ENCODE measurements at regions not wholly inside any gene's neighbourhood (a gene's known extent, or its start where the extent isn't known, plus 50 kb on each side); places are given as distances from the start of the nearest gene placed in this dataset.

DNA sequence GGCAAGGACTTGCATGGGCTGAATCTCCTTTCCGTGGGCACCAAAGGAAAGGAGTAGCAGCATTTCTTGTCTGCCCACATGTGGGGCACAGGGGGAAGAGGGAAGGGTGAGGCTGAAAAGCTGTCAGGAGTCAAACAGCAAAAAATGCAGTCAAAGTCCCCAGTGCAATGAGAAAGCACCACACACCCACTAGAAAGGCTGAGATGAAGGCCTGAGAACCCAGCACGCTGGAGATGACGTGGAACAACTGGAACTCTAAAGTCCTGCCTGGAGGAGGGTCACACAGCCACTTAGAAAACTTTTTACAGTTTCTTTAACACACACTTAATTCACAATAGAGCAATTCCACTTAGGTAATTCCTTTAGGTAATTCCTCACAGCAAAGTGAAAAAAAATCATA lies 94.6 kb upstream of the IGFBPL1 start:
- Histone ChIP-seq H3K9ac (ENCODE audit: control insufficient read depth, insufficient read depth, low read length) (no peak overlapping the region), H3K4me1 (ENCODE audit: control insufficient read depth, insufficient read depth, low read length) (no peaks in the 10 kb centered on the region), H2AFZ (ENCODE audit: control insufficient read depth, low read depth, low read length) (no peak overlapping the region), H3K27ac (ENCODE audit: control insufficient read depth, insufficient read depth) (no peak overlapping the region), H3K4me2 (ENCODE audit: control insufficient read depth, insufficient read depth) (no peak overlapping the region), H3K9me3 (replicated peaks; ENCODE audit: control insufficient read depth, insufficient read depth, low read length) (no peaks in the 10 kb centered on the region), H3K79me2 (ENCODE audit: control insufficient read depth, insufficient read depth, low read length) (no peaks in the 10 kb centered on the region), H4K20me1 (ENCODE audit: control insufficient read depth, insufficient read depth) (no peaks in the 10 kb centered on the region), H3K4me3 (no peak overlapping the region), H3K27me3 (replicated peaks in 1 of 2; ENCODE audit: control insufficient read depth in 2 of 2, insufficient read depth in 2 of 2, low read length in 1 of 2) (no peaks in the 10 kb centered on the region), H3K36me3 (ENCODE audit: control insufficient read depth in 2 of 2, insufficient read depth in 2 of 2, low read length in 1 of 2) (no peaks in the 10 kb centered on the region)
- intact Hi-C loops (cut with micrococcal nuclease; ENCODE audit: unreplicated experiment) (loop anchor here (10.0 kb wide), 1 partner anchor 74 kb away; no protein-coding TSS in a partner anchor), in situ Hi-C loops (cut with MboI) (no loop called here)
- BruUV-seq (replicated peaks) = no TSS peak
- ChIA-PET RAD21 (ENCODE audit: unreplicated experiment) (no interaction called here), CTCF (no interaction called here), POLR2A (no interaction called here), SMC1A (ENCODE audit: uncharacterized antibody, unreplicated experiment) (no interaction called here)
- 0% methylated on average over 3 of the region's 3 CpGs for WGBS (ENCODE audit: insufficient coverage, insufficient replicate concordance, low lambda C conversion rate, missing lambda C conversion rate)
- no peak for ATAC-seq
- DNase-seq (ENCODE audit: low read depth, low spot score) = no peak
- TF ChIP-seq, protein P1, sequence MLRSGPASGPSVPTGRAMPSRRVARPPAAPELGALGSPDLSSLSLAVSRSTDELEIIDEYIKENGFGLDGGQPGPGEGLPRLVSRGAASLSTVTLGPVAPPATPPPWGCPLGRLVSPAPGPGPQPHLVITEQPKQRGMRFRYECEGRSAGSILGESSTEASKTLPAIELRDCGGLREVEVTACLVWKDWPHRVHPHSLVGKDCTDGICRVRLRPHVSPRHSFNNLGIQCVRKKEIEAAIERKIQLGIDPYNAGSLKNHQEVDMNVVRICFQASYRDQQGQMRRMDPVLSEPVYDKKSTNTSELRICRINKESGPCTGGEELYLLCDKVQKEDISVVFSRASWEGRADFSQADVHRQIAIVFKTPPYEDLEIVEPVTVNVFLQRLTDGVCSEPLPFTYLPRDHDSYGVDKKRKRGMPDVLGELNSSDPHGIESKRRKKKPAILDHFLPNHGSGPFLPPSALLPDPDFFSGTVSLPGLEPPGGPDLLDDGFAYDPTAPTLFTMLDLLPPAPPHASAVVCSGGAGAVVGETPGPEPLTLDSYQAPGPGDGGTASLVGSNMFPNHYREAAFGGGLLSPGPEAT (IDR thresholded peaks at IDR 0.05; ENCODE audit: low read depth) = no peak
- no peak for TF ChIP-seq IRF5 (IDR thresholded peaks at IDR 0.05; ENCODE audit: borderline replicate concordance)
- TF ChIP-seq LARP7 (IDR thresholded peaks at IDR 0.05) = no peak
- TF ChIP-seq TCF3 (IDR thresholded peaks at IDR 0.05; ENCODE audit: borderline replicate concordance, insufficient read depth, low read depth, low read length) = no peak
- no peak for TF ChIP-seq CREB1 (IDR thresholded peaks at IDR 0.05; ENCODE audit: low read depth)
- no peak for TF ChIP-seq RUNX3 (IDR thresholded peaks at IDR 0.05; ENCODE audit: low read length)
- TF ChIP-seq CEBPB (IDR thresholded peaks at IDR 0.05; ENCODE audit: borderline replicate concordance in 1 of 2, low read depth in 2 of 2, low read length in 2 of 2) = no peak
- TF ChIP-seq SMAD1 (IDR thresholded peaks at IDR 0.05; ENCODE audit: low read depth, partially characterized antibody) = no peak
- TF ChIP-seq E2F4 (IDR thresholded peaks at IDR 0.05; ENCODE audit: low read depth, low read length) = no peak
- TF ChIP-seq FOXK2 (IDR thresholded peaks at IDR 0.05) = no peak
- no peak for TF ChIP-seq E4F1 (IDR thresholded peaks at IDR 0.05; ENCODE audit: borderline replicate concordance, partially characterized antibody)
- no peak for TF ChIP-seq ZNF217 (IDR thresholded peaks at IDR 0.05)
- TF ChIP-seq MYB (IDR thresholded peaks at IDR 0.05; ENCODE audit: borderline replicate concordance, low read depth, low read length) = no peak
- TF ChIP-seq NR2F1 (conservative IDR thresholded peaks at IDR 0.05) = no peak
- FAIRE-seq = no peak

Measured in GM12878 (cell line).